CD4-positive, alpha-beta T cell (primary cell): ENCODE measurements at regions not wholly inside any gene's neighbourhood (a gene's known extent, or its start where the extent isn't known, plus 50 kb on each side); places are given as distances from the start of the nearest gene placed in this dataset.

Source experiments
- ATAC-seq: fragments of 200-7000 bp; cut with Tn5 transposase; one replicate; pipeline ENCODE4 v1.10.0; 2022; ENCODE audit warnings: mild to moderate bottlenecking; ENCODE audit not compliant: poor library complexity
- CTCF ChIA-PET: fragments of 350-600 bp; sonication (Branson Sonifier 250); formaldehyde crosslinking; loops from one replicate; lab custom pipeline; 2021; ENCODE audit warnings: antibody characterized with exemption, inconsistent platforms; lab: Charles Lee
- POLR2A ChIA-PET: fragments of 350-600 bp; sonication (Branson Sonifier 250); formaldehyde crosslinking; loops from one replicate; lab custom pipeline; 2021; ENCODE audit warnings: antibody characterized with exemption, inconsistent platforms; lab: Charles Lee
- DNase-seq, 14 experiments: peaks; one replicate each; pipeline ENCODE4 v3.0.0-alpha.2; 2013 to 2020; ENCODE audit warnings: mixed read lengths in 2 of 14
- H3K27ac ChIP-seq, 2 donors: one replicate each; pipeline versions ENCODE4 v1.5.1 to v1.7.0; 2013; ENCODE audit warnings: low read length in 2 of 2, low read depth in 1 of 2, mild to moderate bottlenecking in 1 of 2
- H3K27me3 ChIP-seq, 2 experiments: 1 replicate in 1 of 2; 2 replicates in 1 of 2; pipeline versions ENCODE4 v1.6.1 to v1.7.0; 2013; ENCODE audit warnings: low read length in 2 of 2, control low read depth in 1 of 2, mild to moderate bottlenecking in 1 of 2, moderate library complexity in 1 of 2; ENCODE audit not compliant: insufficient read depth in 2 of 2, control insufficient read depth in 1 of 2
- H3K36me3 ChIP-seq: one replicate; pipeline ENCODE4 v1.6.1; 2013; ENCODE audit warnings: low read length, control low read depth; ENCODE audit not compliant: insufficient read depth
- H3K4me1 ChIP-seq: one replicate; pipeline ENCODE4 v1.6.1; 2013; ENCODE audit warnings: low read length, control low read depth; ENCODE audit not compliant: insufficient read depth
- H3K4me3 ChIP-seq: one replicate; pipeline ENCODE4 v1.5.1; 2013; ENCODE audit warnings: mild to moderate bottlenecking, low read length, moderate library complexity
- H3K9me3 ChIP-seq, 2 experiments: 1 replicate in 1 of 2; 2 replicates in 1 of 2; pipeline versions ENCODE4 v1.6.1 to v1.7.0; 2013; ENCODE audit warnings: low read length in 2 of 2, mild to moderate bottlenecking in 2 of 2, control low read depth in 1 of 2, moderate library complexity in 1 of 2; ENCODE audit not compliant: control insufficient read depth in 1 of 2, insufficient read depth in 1 of 2
- H3K27ac Mint-ChIP-seq: one replicate; pipeline ENCODE4 v1.8.0; 2020; ENCODE audit warnings: mixed read lengths
- H3K27me3 Mint-ChIP-seq: one replicate; pipeline ENCODE4 v1.8.0; 2021; ENCODE audit warnings: mixed read lengths
- H3K36me3 Mint-ChIP-seq: one replicate; pipeline ENCODE4 v1.8.0; 2021; ENCODE audit warnings: low read depth, mixed read lengths
- H3K4me1 Mint-ChIP-seq: one replicate; pipeline ENCODE4 v1.8.0; 2021; ENCODE audit warnings: low read depth, mixed read lengths
- H3K4me3 Mint-ChIP-seq: one replicate; pipeline ENCODE4 v1.8.0; 2020; ENCODE audit warnings: mild to moderate bottlenecking, mixed read lengths
- H3K9me3 Mint-ChIP-seq: one replicate; pipeline ENCODE4 v1.8.0; 2020; ENCODE audit warnings: mixed read lengths
- CTCF ChIP-seq: fragments of 200-600 bp; IDR thresholded peaks from one replicate; pipeline ENCODE4 v1.8.0; 2022; ENCODE audit warnings: antibody characterized with exemption, mild to moderate bottlenecking
- intact Hi-C, 2 experiments: fragments of 100-400 bp; cut with DNase I in 1 of 2; cut with micrococcal nuclease in 1 of 2; formaldehyde crosslinking; loops; one replicate each; pipeline versions ENCODE4 v1.15.1 to v1.9.0; 2023 to 2025; cut with DNase I, micrococcal nuclease

GRCh38 chr11:134522782-134523570 is 110.9 kb upstream of the B3GAT1 start:
- TF ChIP-seq CTCF: no peak
- DNase-seq (no peak), ATAC-seq (no peak)
- H3K4me3 ChIP-seq: no peak overlapping the region
- no peaks in the 10 kb centered on the region for H3K27me3 ChIP-seq
- intact Hi-C loops: no loop called here
- H3K4me1 Mint-ChIP-seq: no peaks in the 10 kb centered on the region
- peaks cover 8% of the 10 kb centered on the region for H3K27me3 Mint-ChIP-seq
- H3K27ac ChIP-seq: no peak overlapping the region
- no peaks in the 10 kb centered on the region for H3K36me3 ChIP-seq
- H3K9me3 ChIP-seq: peaks cover 0 to 5% of the 10 kb centered on the region in 2 experiments
- no peaks in the 10 kb centered on the region for H3K4me1 ChIP-seq
- CTCF ChIA-PET: no interaction called here
- no peaks in the 10 kb centered on the region for H3K36me3 Mint-ChIP-seq
- H3K27ac Mint-ChIP-seq: no peak overlapping the region
- POLR2A ChIA-PET: no interaction called here
- H3K4me3 Mint-ChIP-seq: no peak overlapping the region
- no peaks in the 10 kb centered on the region for H3K9me3 Mint-ChIP-seq

GRCh38 chr11:134521452-134522289 is 109.6 kb upstream of the B3GAT1 start:
- H3K4me1 Mint-ChIP-seq: no peaks in the 10 kb centered on the region
- no peaks in the 10 kb centered on the region for H3K9me3 Mint-ChIP-seq
- Histone ChIP-seq H3K9me3 (peaks cover 0 to 5% of the 10 kb centered on the region in 2 experiments), H3K36me3 (no peaks in the 10 kb centered on the region), H3K4me1 (no peaks in the 10 kb centered on the region), H3K4me3 (no peak overlapping the region), H3K27me3 (no peaks in the 10 kb centered on the region), H3K27ac (no peak overlapping the region)
- intact Hi-C loops: no loop called here
- no peak overlapping the region for H3K27ac Mint-ChIP-seq
- ChIA-PET POLR2A (no interaction called here), CTCF (no interaction called here)
- H3K27me3 Mint-ChIP-seq: peaks cover 8% of the 10 kb centered on the region
- ATAC-seq (no peak), DNase-seq (no peak)
- H3K4me3 Mint-ChIP-seq: no peak overlapping the region
- no peak for TF ChIP-seq CTCF
- H3K36me3 Mint-ChIP-seq: no peaks in the 10 kb centered on the region

- Histone ChIP-seq H3K36me3 (no peaks in the 10 kb centered on the region), H3K9me3 (peaks cover 0 to 5% of the 10 kb centered on the region in 2 experiments), H3K27ac (no peak overlapping the region), H3K4me1 (no peaks in the 10 kb centered on the region), H3K27me3 (no peaks in the 10 kb centered on the region), H3K4me3 (no peak overlapping the region)
- H3K4me3 Mint-ChIP-seq: no peak overlapping the region
- ChIA-PET POLR2A (no interaction called here), CTCF (no interaction called here)
- no peaks in the 10 kb centered on the region for H3K36me3 Mint-ChIP-seq
- no peak for TF ChIP-seq CTCF
- intact Hi-C loops: no loop called here
- H3K9me3 Mint-ChIP-seq: no peaks in the 10 kb centered on the region
- peaks cover 8% of the 10 kb centered on the region for H3K27me3 Mint-ChIP-seq
- no peaks in the 10 kb centered on the region for H3K4me1 Mint-ChIP-seq
- DNase-seq: no peak
- no peak for ATAC-seq
- H3K27ac Mint-ChIP-seq: no peak overlapping the region
These were observed 109.0 kb upstream of the B3GAT1 start for GRCh38 chr11:134521001-134521400.
